Spleen (tissue), 11 donors: ENCODE measurements at regions not wholly inside any gene's neighbourhood (a gene's known extent, or its start where the extent isn't known, plus 50 kb on each side); places are given as distances from the start of the nearest gene placed in this dataset.

Experiments used
- DNase-seq: peaks from one replicate; pipeline ENCODE4 v3.0.0-alpha.2; 2020
- H3K27ac ChIP-seq, 8 donors: fragments of 200-600 bp; sonication (generic) in 7 of 8; 1 replicate in 4 of 8; 2 replicates in 4 of 8; pipeline versions ENCODE4 v1.5.0 to v1.8.0; 2016 to 2021; ENCODE audit warnings: inconsistent platforms in 4 of 8, mild to moderate bottlenecking in 4 of 8, moderate library complexity in 1 of 8
- H3K27me3 ChIP-seq, 7 donors: fragments of 200-600 bp; sonication (generic) in 6 of 7; replicated peaks in 1 of 7; 1 replicate in 4 of 7; 2 replicates in 3 of 7; pipeline versions ENCODE4 v1.5.0 to v1.8.0; 2016 to 2021; ENCODE audit warnings: inconsistent platforms in 3 of 7, mild to moderate bottlenecking in 1 of 7
- H3K36me3 ChIP-seq, 6 donors: fragments of 200-600 bp; sonication (generic) in 5 of 6; 1 replicate in 4 of 6; 2 replicates in 2 of 6; pipeline versions ENCODE4 v1.5.0 to v1.8.0; 2016 to 2021; ENCODE audit warnings: inconsistent platforms in 2 of 6
- H3K4me1 ChIP-seq, 6 donors: fragments of 200-600 bp; sonication (generic) in 5 of 6; 1 replicate in 3 of 6; 2 replicates in 3 of 6; pipeline versions ENCODE4 v1.5.0 to v1.8.0; 2016 to 2021; ENCODE audit warnings: inconsistent platforms in 3 of 6
- H3K4me3 ChIP-seq, 8 donors: fragments of 200-600 bp; sonication (generic) in 7 of 8; 1 replicate in 4 of 8; 2 replicates in 4 of 8; pipeline versions ENCODE4 v1.5.0 to v1.8.0; 2016 to 2021; ENCODE audit warnings: inconsistent platforms in 4 of 8, mild to moderate bottlenecking in 4 of 8, moderate library complexity in 2 of 8
- H3K9me3 ChIP-seq, 8 donors: fragments of 200-600 bp; sonication (generic) in 7 of 8; 1 replicate in 4 of 8; 2 replicates in 4 of 8; pipeline versions ENCODE4 v1.5.0 to v1.8.0; 2016 to 2021; ENCODE audit warnings: inconsistent platforms in 4 of 8
- POLR2A ChIP-seq, 3 donors: fragments of 450-650 bp; IDR thresholded peaks; one replicate each; pipeline ENCODE4 v1.5.1; 2017; ENCODE audit warnings: antibody characterized with exemption in 3 of 3, mild to moderate bottlenecking in 1 of 3
- POLR2AphosphoS5 ChIP-seq, 3 donors: sonication (generic); formaldehyde crosslinking; IDR thresholded peaks; one replicate each; pipeline ENCODE4 v1.5.1; 2017; ENCODE audit warnings: antibody characterized with exemption in 3 of 3
- WGBS, 5 donors: extraction: QIAGEN DNeasy Blood & Tissue Kit in 3 of 5; methylation state at CpG; one replicate each; pipeline versions ENCODE4 v1.1.5 to v1.1.7; 2013 to 2018; 5-methylcytosine and 5-hydroxymethylcytosine counted together
- intact Hi-C: fragments of 100-400 bp; cut with DNase I; formaldehyde crosslinking; loops from one replicate; pipeline ENCODE4 v1.15.0; 2023; ENCODE audit warnings: low total_unique reads
- TF ChIP-seq, protein P1 (sequence below), 11 experiments: fragments of 200-600 bp in 7 of 11; fragments of 450-650 bp in 4 of 11; sonication (generic) in 4 of 11; IDR thresholded peaks in 8 of 11; conservative IDR thresholded peaks in 3 of 11; 1 replicate in 7 of 11; 2 replicates in 4 of 11; pipeline versions ENCODE4 v1.4.0 to v1.8.0; 2016 to 2021; ENCODE audit warnings: antibody characterized with exemption in 11 of 11, inconsistent platforms in 4 of 11, mild to moderate bottlenecking in 1 of 11
- donor health status: healthy with polysubstance abuse.
- donor health status: DM: no; HTN: no; CAD: no; lungs with moderate emphysema.
- donor health status: DM: no; HTN: no; CAD: no.
- donor health status: Bipolar disorder and iron deficiency.
- donor health status: healthy.
- donor health status: DM: no; HTN: no; CAD: no.
- donor health status: DM: yes; HTN: yes; CAD: no.

DNA sequence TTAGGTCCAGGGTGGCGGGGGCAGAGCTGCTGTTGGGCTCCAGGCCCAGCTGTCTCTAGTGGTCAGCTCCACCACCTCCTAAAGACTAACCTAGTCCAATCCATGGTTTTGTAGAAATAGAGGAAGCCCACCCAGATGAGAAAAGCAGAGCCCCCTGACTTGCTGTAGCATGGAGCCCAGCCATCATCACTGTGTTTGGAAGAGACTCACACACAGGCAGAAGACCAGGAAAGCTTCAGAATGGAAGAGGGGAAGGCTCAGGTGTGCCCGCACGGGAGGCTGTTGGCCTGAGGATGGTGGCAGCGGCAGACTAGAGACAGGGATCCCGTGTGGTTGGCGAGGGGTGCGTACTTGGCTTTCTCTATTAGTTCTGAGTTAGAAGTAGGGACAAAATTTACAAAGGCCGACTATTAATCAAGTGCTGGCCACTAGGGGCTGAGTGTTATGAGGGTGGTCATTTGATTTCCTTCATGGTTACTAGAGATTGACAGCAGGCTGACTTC lies 193.2 kb upstream of the SOX1 start:
- WGBS, 5 donors = 84 to 93% (median 91%) methylated on average over 8 of the region's 8 CpGs
- H3K4me3 ChIP-seq = no peak overlapping the region
- DNase-seq = no peak
- TF ChIP-seq POLR2A (IDR thresholded peaks at IDR 0.05) (no peak), POLR2AphosphoS5 (IDR thresholded peaks at IDR 0.05) (no peak)
- TF ChIP-seq, protein P1, sequence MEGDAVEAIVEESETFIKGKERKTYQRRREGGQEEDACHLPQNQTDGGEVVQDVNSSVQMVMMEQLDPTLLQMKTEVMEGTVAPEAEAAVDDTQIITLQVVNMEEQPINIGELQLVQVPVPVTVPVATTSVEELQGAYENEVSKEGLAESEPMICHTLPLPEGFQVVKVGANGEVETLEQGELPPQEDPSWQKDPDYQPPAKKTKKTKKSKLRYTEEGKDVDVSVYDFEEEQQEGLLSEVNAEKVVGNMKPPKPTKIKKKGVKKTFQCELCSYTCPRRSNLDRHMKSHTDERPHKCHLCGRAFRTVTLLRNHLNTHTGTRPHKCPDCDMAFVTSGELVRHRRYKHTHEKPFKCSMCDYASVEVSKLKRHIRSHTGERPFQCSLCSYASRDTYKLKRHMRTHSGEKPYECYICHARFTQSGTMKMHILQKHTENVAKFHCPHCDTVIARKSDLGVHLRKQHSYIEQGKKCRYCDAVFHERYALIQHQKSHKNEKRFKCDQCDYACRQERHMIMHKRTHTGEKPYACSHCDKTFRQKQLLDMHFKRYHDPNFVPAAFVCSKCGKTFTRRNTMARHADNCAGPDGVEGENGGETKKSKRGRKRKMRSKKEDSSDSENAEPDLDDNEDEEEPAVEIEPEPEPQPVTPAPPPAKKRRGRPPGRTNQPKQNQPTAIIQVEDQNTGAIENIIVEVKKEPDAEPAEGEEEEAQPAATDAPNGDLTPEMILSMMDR (IDR thresholded peaks at IDR 0.05 in 8 of 11, conservative IDR thresholded peaks at IDR 0.05 in 3 of 11) = no peak
- intact Hi-C loops = no loop called here
- no peaks in the 10 kb centered on the region for H3K4me1 ChIP-seq
- peaks cover 0 to 6% (median 0%) of the 10 kb centered on the region in 8 donors for H3K9me3 ChIP-seq
- H3K36me3 ChIP-seq = no peaks in the 10 kb centered on the region
- H3K27ac ChIP-seq = no peak overlapping the region
- H3K27me3 ChIP-seq = peaks cover 0 to 17% (median 0%) of the 10 kb centered on the region in 7 donors

DNA sequence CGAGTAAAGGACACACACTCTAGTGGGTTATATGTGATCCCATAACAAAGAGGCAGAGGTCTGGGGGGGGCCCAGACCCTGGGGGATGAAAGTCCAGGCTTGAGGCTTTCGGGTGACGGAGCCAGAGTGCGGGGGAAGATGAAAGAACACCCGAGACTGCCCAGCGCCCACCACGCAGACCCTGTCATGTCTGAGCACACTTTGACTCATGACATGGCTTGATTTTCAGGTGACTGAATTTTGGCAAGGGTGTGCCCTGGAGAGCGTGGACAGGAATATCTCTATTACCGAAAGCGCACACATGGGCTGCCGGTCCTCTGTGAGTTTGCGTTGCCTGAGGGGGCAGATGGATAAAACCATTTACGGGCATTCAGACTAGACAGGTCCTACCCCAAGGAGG lies 192.0 kb upstream of the SOX1 start:
- intact Hi-C loops = no loop called here
- 83 to 97% (median 91%) methylated on average over 13 of the region's 13 CpGs for WGBS, 5 donors
- Histone ChIP-seq H3K9me3 (peaks cover 0 to 12% (median 0%) of the 10 kb centered on the region in 8 donors), H3K27me3 (peaks cover 0 to 17% (median 0%) of the 10 kb centered on the region in 7 donors), H3K36me3 (no peaks in the 10 kb centered on the region), H3K4me3 (no peak overlapping the region), H3K27ac (no peak overlapping the region), H3K4me1 (no peaks in the 10 kb centered on the region)
- no peak for DNase-seq
- no peak for TF ChIP-seq POLR2AphosphoS5 (IDR thresholded peaks at IDR 0.05)
- TF ChIP-seq, protein P1 (IDR thresholded peaks at IDR 0.05 in 8 of 11, conservative IDR thresholded peaks at IDR 0.05 in 3 of 11) = no peak
- TF ChIP-seq POLR2A (IDR thresholded peaks at IDR 0.05) = no peak

DNA sequence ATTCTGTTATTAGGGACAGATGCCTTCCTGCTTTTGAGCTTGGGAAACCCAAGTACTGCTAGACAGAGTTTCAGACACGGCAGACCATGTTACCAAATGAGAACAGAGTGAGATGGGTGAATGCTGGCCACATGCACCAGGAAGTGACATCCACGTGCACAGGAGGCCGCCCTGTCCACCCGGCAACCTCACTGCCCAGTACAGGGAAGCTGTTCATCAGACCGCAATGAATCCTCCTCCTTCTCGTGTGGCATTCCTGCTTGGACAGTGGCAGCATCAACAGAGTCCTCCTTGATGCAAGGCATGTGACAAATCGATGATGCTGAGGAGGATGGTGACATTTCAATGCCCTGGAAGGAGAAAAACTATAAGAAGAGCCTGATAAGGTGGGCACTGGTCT lies 191.0 kb upstream of the SOX1 start:
- WGBS, 5 donors = 69 to 80% (median 72%) methylated on average over 7 of the region's 7 CpGs
- intact Hi-C loops = no loop called here
- DNase-seq = no peak
- H3K9me3 ChIP-seq = peaks cover 0 to 12% (median 0%) of the 10 kb centered on the region in 8 donors
- no peaks in the 10 kb centered on the region for H3K36me3 ChIP-seq
- no peak overlapping the region for H3K4me3 ChIP-seq
- peaks cover 0 to 17% (median 0%) of the 10 kb centered on the region in 7 donors for H3K27me3 ChIP-seq
- H3K4me1 ChIP-seq = no peaks in the 10 kb centered on the region
- no peak overlapping the region for H3K27ac ChIP-seq
- TF ChIP-seq POLR2A (IDR thresholded peaks at IDR 0.05) = no peak
- TF ChIP-seq, protein P1 (IDR thresholded peaks at IDR 0.05 in 8 of 11, conservative IDR thresholded peaks at IDR 0.05 in 3 of 11) = no peak
- TF ChIP-seq POLR2AphosphoS5 (IDR thresholded peaks at IDR 0.05) = no peak

DNA sequence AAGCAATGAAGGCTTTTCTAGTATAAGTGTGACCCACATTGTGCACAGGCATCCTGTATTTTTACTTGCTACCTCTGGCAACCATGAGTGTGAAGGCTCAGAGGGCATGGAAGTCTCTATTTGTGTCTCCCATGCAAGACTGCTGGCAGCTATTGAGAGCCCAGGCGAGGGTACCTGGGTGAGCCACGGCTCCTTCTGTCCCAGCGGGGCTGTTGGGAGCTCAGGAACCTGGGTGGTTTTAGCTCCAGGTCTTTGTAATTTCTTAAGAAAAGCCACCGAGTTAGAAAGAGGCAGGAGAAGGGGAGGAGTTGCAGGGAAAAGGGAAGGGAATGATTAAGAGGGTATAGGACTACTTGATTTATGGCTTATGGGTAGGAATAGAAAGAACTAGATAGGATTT lies 190.4 kb upstream of the SOX1 start:
- intact Hi-C loops = no loop called here
- DNase-seq = no peak

More for the DNA sequence above, 190.4 kb upstream of the SOX1 start:
- Histone ChIP-seq H3K4me3 (no peak overlapping the region), H3K4me1 (no peaks in the 10 kb centered on the region), H3K9me3 (peaks cover 0 to 12% (median 0%) of the 10 kb centered on the region in 8 donors), H3K36me3 (no peaks in the 10 kb centered on the region), H3K27ac (no peak overlapping the region), H3K27me3 (peaks cover 0 to 17% (median 0%) of the 10 kb centered on the region in 7 donors)
- 66 to 70% (median 69%) methylated on average over 4 of the region's 4 CpGs for WGBS, 5 donors
- TF ChIP-seq, protein P1 (IDR thresholded peaks at IDR 0.05 in 8 of 11, conservative IDR thresholded peaks at IDR 0.05 in 3 of 11) = no peak
- no peak for TF ChIP-seq POLR2AphosphoS5 (IDR thresholded peaks at IDR 0.05)
- TF ChIP-seq POLR2A (IDR thresholded peaks at IDR 0.05) = no peak
